HUDEP-2 (cell line): ENCODE measurements at regions not wholly inside any gene's neighbourhood (a gene's known extent, or its start where the extent isn't known, plus 50 kb on each side); places are given as distances from the start of the nearest gene placed in this dataset.
"Not testable (repeated sequence)": the region's sequence is repeated elsewhere in the genome, so short reads cannot be mapped to it uniquely, and the experiment has no call there.

ENCODE experiments used
- DNase-seq, 76 experiments: peaks; one replicate each; lab custom pipeline; 2025; ENCODE audit not compliant: unreplicated experiment in 76 of 76; lab: John Stamatoyannopoulos, UW

DNA sequence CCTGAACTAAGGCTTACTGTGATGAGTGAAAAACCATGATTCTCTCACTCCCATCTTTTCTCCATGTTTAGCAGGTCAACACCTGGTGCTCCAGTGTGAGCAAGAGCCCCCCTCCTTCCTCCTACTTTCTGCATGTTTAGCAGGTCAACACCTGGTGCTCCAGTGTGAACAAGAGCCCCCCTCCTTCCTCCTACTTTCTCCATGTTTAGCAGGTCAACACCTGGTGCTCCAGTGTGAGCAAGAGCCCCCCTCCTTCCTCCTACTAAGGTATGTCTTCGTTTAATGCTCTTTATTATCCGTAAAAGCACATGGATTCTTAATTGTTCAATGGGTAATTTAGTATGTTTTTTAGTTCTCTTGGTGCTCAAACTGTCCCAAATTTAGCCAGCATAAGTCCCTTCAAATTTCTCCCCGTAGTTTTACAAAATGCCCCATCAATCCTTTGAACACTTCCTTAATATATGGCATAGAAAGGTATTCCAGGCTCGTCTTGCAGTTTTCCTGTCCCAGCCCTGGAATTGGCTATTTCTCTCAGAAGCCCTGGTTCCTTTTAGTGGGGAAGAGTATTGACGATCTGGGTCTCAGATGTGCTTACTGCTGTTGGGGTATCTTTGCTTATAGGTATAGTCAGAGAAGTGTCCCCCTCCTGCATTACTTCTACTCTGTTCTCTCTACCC, 760.8 kb upstream of the TPTE start:
- DNase-seq: no peak

DNA sequence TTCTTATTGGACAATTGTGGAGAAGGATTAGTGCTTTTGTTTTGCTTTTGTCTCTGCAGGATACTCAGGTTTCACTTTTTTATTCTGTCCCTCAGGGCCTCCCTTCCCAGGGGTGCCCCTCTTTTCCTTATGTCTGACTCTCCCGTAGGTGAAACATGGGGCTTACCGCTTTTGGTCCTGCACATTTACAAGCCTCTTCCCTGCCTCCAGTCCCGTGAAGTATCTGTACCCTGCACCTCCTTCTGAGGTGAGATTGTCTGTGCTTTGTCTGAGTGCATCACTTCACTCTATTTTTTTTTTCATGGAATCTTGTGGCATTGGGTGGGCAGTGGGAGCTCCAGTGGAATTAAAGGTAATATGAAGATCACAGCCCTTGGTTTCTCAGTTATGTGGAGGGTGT, 758.1 kb upstream of the TPTE start:
- DNase-seq: no peak

DNA sequence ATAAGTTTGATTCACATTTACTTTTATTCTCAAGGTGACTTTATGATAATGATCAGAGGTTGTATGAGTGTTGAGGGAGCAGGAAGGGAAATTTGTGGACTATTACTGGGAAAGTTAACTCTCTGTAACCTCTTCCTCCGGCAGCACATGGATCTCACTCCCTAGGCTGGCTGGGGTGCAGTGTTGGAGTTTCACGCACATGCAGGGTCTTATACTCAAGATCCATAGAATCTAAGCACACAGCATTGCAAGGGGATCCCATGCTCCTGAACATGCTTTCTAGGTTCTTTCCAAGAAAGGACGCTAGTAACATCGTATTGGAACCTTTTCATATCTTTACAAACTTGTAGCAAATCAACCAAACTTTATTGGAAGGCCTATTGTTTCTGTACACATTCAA, 757.6 kb upstream of the TPTE start:
- no peak for DNase-seq

DNA sequence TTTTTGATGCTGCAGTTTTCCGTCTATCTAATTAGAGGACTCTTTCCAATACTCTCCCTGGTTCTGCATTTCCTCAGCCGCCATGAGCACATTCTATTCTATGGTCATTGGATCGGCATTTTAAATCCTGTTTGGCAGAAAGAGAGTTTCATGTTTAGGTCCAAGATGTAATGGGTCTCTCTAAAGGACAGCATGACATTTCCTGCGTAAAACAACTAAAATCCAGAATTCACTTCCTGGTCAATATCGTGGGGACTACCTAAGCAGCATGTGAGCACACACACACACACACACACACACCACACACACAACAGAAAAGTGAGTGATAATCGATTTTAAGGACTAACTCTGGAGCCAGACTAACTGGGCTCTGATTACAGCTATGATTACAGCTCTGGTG, 757.1 kb upstream of the TPTE start:
- not testable (repeated sequence) for DNase-seq

DNA sequence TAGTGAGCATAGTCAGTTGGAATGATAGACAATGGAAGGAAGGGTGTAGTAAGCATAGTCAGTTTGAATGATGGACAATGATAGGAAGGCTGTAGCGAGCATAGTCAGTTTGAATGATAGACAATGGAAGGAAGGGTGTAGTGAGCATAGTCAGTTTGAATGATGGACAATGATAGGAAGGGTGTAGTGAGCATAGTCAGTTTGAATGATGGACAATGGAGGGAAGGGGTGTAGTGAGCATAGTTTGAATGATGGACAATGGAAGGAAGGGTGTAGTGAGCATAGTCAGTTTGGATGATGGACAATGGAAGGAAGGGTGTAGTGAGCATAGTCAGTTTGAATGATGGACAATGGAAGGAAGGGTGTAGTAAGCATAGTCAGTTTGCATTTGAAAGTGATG, 755.8 kb upstream of the TPTE start:
- DNase-seq: not testable (repeated sequence)

DNA sequence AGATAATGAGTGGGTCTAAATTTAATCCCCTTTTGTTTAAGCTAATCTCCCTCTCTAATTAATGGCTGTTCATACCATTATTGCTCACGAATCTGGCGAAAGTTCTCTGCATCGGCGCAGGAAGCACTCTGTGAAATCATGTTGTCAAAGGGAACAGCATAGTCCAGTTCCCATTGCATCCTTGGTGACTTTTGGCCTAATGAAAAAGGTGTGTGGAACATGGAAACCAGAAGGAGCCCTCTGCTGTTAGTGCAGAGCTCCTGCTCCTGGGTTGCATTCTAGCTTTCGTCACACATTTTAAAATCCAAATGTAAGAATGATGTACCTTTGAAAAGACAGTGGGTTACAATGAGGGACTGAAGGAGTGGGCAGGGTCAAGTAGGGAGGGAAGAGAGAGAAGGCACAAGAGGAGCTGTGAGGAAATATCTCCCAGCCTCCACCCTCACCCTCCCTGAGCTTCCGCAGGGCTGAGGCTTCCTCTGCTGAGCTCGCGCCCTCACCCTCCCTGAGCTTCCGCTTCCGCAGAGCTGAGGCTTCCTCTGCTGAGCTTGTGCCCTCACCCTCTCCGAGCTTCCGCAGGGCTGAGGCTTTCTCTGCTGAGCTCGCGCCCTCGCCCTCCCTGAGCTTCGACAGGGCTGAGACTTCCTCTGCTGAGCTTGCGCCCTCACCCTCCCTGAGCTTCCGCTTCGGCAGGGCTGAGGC, 754.3 kb upstream of the TPTE start:
- not testable (repeated sequence) for DNase-seq

DNA sequence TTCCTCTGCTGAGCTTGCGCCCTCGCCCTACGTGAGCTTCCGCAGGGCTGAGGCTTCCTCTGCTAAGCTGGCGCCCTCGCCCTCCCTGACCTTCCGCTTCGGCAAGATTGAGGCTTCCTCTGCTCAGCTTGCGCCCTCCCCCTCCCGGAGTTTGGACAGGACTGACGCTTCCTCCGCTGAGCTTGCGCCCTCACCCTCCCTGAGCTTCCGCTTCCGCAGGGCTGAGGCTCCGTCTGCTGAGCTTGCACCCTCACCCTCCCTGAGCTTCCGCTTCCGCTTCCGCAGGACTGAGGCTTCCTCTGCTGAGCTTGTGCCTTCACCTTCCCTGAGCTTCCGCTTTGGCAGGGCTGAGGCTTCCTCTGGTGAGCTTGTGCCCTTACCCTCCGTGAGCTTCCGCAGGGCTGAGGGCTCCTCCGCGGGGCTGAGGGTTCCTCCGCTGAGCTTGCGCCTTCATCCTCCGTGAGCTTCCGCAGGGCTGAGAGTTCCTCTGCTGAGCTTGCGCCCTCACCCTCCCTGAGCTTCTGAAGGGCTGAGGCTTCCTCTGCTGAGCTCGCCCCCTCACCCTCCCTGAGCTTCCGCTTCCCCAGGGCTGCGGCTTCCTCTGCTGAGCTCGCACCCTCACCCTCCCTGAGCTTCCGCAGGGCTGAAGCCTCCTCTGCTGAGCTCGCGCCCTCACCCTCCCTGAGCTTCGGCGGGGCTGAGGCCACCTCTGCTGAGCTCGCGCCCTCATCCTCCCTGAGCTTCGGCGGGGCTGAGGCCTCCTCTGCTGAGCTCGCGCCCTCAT, 753.6 kb upstream of the TPTE start:
- DNase-seq: no peak

DNA sequence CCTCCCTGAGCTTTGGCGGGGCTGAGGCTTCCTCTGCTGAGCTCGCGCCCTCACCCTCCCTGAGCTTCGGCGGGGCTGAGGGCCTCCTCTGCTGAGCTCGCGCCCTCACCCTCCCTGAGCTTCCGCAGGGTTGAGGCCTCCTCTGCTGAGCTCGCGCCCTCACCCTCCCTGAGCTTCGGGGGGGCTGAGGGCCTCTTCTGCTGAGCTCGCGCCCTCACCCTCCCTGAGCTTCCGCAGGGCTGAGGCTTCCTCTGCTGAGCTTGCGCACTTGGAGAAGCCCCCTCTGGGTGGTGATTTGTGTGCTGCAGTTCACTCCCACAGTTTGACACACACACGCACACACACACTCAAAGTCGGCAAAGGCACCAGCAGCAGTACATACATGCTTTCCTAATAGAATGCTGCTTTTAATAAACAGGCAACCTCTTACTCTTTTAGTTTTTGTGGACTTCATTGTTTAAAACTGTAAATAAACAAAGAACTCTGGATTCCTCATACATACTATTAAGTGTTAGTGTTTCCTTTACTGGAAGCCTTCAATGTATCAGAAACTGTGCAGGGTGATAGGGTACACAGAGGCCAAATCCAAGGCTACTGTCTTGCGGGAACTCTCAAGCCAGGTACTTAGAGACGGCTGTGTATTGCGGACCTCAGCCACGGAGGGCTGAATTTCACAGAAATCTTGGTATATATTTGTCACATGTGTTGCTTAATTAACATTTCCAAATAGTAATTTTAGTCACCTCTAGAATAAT, 752.8 kb upstream of the TPTE start:
- DNase-seq: not testable (repeated sequence)

DNA sequence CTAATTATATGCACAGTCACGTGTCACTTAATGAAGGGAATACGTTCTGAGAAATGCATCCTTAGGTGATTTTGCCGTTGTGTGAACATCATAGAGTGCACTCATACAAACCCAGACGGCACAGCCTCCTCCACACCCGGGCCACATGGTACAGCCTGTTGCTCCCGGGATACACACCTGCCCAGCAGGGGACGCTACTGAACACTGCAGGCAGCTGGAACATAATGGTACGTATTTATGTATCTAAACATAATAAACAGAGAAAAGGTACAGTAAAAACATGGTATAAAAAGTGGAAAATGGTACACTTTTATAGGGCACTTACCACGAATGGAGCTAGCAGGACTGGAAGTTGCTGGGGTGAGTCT, 752.3 kb upstream of the TPTE start:
- DNase-seq: not testable (repeated sequence)

DNA sequence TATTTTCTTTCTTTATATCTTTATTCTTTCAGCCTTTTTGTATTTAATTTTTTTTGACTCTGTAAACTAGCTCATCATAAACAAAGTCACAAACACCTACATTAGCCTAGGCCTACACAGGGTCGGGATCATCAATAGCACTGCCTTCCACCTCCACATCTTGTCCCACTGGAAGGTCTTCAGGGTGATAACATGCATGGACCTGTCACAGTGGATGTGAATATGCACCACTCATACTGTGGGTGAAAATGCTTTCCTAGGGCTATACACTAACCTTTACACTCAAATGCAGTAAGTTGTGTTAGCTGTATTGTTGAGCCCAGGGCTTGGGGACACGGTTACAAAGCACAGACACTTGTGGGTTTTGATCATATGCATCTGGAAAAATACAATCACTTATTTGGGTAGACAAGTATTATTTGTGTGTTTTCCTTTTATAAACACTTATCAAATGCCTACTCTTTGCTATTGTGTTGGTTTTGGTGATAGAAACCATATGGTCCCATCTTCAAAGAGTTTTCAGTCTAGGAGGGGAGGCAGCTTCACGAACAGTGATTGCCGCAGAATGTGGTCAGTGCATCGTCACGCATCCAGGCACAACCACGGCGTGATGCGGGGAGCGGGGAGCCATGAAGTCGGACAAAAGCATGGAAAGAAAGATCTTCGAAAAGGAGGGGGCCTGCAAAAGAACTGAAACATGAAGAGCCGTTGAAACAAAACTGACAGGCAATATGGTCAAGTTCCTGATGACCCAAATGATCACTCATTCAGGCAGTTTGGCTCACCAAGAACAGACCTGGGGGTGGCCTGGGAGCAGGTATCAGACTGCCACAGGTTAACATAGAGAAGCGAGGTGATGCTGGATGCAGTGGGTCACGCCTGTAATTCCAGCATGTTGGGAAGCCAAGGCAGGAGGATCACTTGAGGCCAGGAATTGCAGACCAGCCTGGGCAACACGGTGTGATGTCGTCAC, 751.4 kb upstream of the TPTE start:
- DNase-seq: not testable (repeated sequence)

DNA sequence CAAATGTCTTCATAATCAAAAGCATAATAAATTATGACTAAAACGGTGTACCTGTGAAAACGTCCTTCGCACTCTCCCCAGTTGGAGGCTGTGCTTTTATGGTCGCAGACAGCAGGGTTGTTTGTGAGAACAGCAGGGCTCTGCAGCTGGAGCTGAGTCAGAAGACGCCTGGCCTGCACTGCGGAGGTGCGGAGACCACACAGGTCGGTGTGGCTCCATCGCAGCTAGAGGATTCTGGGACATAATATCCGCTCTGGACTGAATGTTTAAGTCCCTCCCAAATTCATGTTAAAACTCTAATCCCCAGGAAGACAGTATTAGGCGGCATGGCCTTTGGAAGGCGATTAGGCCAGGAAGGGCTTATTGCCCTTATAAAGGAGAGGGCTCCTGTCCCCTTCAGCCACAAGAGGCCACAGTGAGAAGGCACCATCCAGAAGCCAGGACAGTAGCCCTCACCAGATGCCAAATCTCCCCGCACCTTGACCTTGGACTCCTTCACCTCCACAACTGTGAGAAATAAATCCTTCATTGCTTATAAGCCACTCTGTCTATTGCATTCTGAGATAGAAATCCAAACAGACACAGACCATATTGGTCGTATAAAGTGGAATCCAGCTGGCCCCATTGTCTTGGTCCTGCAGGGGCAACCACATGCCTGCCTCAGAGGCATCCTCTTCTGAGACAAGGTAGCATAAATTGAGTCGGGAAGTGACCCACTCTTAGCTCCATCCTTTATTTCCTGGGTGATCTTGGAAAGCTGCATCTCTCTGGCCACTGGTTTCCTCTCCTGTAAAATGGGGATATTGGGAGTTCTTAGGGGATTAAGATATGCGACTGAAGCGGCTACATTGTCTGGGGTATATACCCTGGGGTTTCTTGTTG, 749.7 kb upstream of the TPTE start:
- DNase-seq: not testable (repeated sequence)

DNA sequence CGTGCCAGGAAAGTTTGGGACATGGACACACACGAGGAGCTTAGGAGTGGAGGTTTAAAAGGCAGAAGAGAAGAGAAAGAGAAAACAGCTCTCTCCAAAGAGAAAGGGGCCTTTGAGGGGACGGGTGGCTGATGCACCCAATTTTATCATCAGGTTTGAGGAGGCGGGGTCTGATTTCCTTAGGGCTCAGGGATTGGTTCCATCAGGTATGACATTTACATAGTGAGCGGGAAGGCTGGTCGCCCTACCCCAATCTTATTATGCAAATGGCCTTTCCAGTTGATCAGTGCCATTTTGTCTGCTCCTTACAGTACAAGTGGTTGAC, 749.1 kb upstream of the TPTE start:
- DNase-seq: no peak

DNA sequence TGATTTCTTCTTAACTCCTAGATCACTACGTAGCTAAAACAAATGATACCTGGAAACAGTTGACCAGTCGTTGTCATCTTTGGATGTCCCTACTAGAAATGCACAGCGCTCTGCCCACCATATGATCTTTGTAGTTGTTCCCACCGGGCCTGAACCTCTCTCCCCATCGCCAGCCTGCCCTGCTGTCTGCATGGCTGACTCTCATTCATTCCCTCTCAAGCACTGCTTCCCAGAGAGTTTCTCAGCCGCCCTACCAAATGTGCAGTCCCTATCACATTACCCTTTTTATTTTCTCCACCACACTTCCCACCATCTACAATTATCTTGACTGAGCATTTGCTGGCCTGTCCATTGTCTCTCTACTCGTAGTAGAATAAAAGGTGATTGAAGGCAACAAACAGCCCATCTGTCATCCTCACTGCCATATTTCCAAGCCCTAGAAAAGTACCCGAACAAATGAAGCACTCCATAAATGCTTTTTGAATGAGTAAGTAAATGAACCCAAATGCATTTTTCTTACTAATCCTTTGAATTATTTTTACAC, 748.4 kb upstream of the TPTE start:
- not testable (repeated sequence) for DNase-seq

DNA sequence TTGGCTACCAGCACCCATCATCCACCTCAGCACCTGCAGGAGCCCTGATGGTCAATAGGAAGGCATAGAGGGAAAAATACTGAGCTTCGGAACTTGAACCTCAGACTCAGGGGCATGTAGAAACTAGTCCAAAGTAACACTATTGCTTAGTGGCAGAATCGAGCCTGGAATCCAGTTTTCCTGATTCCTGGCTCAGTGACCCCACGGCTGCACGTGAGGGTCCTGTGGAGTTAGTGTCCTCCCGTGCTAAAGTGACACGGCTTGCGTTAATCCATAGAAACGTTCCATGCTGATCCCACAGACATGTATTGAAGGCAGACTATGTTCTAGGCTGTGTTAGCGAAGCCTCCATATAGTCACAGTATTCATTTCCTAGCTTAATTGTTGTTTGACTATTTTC, 747.0 kb upstream of the TPTE start:
- no peak for DNase-seq

DNA sequence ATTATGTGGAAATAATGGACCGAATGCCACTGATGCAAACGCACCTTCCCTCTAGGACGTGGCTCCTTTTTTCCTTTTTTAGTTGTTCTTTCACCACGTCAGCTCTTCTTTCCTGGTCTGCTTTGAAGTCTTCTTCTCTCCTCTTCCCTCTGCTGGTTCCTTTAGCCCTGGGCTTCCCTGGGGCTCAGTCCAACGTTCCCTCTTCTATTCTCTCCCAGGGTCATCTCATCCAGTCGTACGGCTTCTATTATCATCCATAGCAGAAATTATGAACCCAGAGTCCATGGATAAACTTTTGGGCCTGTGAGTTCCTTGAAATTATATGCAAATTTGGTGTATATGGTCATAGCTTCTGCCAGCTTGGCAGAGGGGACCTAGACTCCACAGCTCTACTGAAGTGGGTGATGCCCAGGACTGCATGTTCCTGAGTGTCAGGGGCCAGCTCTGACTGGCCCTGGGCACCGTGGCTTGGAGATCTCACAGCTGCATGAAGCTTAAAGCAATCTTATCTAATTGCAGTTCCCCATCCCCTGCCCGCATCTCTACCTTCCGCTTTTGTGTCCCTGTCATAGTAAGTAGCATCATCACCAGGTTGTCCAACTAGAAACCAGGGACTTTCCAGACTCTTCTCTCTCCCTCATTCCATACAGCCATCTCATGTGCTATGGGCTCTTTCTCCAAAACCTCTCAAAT, 746.3 kb upstream of the TPTE start:
- not testable (repeated sequence) for DNase-seq

DNA sequence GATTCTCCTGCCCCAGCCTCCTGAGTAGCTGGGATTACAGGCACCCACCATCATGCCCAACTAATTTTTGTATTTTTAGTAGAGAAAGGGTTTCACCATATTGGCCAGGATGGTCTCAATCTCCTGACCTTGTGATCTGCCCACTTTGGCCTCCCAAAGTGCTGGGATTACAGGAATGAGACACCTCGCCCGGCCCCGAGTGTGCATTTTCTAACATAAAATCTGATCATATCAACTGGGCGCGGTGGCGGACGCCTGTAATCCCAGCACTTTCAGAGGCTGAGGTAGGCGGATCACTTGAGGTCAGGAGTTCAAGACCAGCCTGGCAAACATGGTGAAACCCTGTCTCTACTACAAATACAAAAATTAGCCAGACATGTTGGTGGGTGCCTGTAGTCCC, 745.5 kb upstream of the TPTE start:
- not testable (repeated sequence) for DNase-seq

DNA sequence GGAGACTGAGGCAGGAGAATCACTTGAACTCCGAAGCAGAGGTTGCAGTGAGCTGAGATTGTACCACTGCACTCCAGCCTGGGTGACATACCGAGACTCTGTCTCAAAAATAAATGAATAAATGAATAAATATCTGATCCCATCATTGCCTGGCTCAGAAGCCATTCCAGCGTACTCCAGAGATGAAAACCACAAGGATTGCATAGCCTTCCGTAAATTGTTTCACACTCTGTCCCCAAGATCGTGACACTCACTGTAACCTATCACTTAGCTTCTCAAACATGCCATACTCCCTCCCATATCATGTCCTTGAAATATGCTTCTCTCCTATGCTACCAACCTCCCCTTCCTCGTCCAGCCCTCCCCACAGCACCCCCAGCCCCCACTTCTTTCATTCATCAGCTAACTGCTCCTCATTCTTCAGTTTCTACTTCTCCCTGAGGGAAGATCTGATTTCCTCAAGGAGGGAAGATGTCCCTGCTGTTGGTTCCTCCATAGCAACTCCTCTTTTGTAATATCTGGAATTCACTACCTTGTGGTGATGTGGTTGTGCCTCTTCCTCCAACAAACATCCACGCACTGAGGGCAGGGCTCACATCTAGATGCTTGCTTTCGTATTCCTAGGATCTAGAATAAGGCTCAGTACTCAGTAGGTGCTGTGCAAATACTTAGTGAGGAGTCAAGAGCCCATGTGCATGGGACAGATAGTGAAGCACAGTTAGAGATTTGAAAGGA, 744.9 kb upstream of the TPTE start:
- DNase-seq: not testable (repeated sequence)
